ENCODE measurements at regions not wholly inside any gene's neighbourhood (a gene's known extent, or its start where the extent isn't known, plus 50 kb on each side); places are given as distances from the start of the nearest gene placed in this dataset.

DNA sequence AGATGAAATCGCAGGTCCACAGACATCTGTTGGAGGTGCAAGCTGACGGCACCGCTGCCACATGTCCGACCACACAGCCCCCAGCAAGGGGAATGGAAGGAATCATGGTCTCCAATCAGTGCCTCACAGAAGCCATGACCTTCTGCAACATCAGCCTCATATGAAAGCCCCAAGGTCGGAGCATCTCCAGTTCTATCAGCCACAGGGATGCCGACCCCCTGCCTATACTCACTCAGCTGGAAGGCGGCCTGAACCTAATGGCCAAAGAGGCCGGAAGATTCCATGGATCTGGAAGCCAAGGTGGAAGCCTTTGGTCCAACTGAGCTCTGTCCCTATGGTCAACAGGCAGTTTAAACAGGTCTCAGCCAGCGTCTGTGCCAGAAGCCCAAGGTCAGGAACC, 278.8 kb downstream of the TNS1 start:
- TF ChIP-seq, protein P1, sequence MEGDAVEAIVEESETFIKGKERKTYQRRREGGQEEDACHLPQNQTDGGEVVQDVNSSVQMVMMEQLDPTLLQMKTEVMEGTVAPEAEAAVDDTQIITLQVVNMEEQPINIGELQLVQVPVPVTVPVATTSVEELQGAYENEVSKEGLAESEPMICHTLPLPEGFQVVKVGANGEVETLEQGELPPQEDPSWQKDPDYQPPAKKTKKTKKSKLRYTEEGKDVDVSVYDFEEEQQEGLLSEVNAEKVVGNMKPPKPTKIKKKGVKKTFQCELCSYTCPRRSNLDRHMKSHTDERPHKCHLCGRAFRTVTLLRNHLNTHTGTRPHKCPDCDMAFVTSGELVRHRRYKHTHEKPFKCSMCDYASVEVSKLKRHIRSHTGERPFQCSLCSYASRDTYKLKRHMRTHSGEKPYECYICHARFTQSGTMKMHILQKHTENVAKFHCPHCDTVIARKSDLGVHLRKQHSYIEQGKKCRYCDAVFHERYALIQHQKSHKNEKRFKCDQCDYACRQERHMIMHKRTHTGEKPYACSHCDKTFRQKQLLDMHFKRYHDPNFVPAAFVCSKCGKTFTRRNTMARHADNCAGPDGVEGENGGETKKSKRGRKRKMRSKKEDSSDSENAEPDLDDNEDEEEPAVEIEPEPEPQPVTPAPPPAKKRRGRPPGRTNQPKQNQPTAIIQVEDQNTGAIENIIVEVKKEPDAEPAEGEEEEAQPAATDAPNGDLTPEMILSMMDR (IDR thresholded peaks at IDR 0.05): no peak
- TF ChIP-seq POLR2AphosphoS5 (IDR thresholded peaks at IDR 0.05) (no peak), POLR2A (IDR thresholded peaks at IDR 0.05) (no peak)
